GM19455 (cell line): ENCODE measurements at regions not wholly inside any gene's neighbourhood (a gene's known extent, or its start where the extent isn't known, plus 50 kb on each side); places are given as distances from the start of the nearest gene placed in this dataset.

ENCODE experiments used
- ATAC-seq: cut with Tn5 transposase; IDR thresholded peaks from one replicate; pipeline ENCODE4 v1.9.1; 2021; ENCODE audit not compliant: unreplicated experiment

DNA sequence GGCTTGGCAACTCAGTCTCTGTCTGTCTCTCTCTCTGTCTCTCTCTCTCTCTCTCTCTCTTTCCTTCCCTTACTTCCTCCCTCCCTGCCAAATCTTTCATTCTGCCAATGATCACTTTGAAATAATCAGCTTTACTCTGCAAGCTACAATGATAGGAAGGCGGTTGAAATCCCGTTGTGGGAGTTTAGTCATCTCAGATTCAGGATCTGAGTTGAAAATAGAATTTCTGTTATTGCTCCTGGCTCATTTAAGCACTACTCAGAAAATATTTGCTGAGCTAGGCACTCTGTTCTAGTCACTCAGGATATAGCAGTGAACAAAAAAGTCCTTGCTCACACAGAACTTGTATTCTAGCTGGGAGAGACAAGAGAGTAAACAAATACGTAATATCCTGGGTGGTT, 56.3 kb upstream of the DCTD start:
- no peak for ATAC-seq

DNA sequence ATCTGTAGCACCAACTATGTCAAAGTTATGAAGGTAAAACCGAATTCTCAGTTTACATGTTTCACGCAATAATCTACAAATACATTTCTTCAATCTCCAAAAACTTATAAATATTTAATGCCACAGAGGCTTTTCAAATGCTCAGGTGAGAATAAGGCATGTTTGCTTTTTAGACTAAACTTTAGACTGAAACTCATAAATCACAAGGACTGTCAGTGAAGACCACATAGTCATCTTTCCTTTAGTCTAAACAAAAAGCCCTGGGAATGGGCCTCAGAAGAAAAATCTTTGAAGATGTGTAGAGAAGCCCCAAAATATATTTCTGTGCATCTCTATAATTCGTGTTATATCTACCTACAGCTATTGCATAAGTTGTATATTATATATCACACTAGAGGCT, 54.5 kb upstream of the DCTD start:
- no peak for ATAC-seq

DNA sequence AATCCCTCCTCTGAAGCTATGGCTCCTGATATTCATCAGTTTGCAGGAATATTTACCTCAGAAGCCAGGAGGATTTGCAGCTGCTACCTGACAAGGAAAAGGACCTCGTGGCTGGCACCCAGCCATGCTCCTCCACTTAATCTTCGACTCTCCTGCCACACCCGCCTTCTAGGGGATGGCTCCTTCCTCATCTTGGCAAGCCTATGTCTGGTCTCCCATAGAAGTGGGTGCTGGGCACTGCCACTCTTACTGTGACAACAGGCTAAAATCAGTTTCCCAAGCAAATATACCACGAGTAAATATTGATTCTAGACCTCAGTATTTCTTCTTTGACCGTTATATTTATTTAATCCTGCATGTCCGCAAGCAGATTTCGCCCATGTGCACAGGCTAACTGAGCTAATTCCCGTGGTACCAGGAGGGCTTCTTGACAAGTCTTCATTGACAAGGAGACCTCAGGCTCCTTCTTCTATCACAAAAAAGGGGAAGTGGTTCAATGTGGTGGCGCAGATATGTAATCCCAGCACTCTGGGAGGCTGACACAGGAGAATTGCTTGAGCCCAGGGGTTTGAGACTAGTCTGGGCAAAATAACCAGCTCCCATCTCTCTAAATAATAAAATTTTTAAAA, 52.6 kb upstream of the DCTD start:
- ATAC-seq = no peak

DNA sequence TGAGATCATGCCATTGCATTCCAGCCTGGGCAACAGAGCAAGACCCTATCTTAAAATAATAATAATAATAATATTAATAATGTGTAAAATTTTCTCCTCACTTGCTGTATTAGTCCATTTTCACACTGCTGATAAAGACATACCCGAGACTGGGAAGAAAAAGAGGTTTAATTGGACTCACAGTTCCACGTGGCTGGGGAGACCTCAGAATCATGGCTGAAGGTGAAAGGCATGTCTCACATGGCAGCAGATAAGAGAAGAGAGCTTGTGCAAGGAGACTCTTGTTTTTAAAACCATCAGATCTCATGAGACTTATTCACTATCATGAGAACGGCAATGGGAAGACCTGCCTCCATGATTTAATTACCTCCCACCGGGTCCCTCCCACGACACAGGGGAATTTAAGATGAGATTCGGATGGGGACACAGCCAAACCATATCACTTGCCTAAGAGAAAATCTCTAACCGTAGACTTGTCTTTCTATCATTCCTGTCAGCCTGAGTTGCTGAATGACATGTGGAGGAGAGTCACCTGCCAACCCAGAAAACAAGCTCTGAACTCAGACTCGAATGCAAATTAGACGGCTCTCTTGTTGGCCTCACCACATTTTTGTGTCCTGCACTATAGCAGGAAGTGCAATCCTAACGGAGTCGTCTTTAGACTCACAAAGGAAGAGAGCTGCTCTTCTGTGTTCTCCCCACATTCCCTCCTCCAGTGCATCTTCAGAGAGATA, 51.9 kb upstream of the DCTD start:
- no peak for ATAC-seq

DNA sequence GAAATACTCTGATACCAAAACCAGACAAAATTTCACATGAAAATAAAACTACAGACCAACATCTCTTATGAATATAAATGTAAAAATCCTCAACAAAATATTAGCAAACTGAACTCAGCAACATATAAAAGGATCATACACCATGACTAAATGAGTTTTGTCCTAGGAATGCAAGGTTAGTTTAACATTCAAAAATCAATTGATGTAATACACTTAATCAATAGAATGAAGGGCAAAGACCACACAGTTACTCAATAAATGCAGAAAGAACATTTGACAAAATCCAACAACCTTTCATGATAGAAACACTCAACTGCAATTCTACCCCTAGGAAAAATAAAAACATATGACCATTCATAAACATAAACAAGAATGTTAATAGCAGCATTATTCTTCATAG, 50.2 kb upstream of the DCTD start:
- no peak for ATAC-seq
